SK-N-SH treated with all-trans-retinoic acid at 6 μM for 48 hours (cell line): ENCODE measurements at regions not wholly inside any gene's neighbourhood (a gene's known extent, or its start where the extent isn't known, plus 50 kb on each side); places are given as distances from the start of the nearest gene placed in this dataset.

ENCODE experiments used
- ATAC-seq: fragments of 200-7000 bp; cut with Tn5 transposase; 3 replicates; pipeline ENCODE4 v1.9.1; 2020; ENCODE audit warnings: mild to moderate bottlenecking, moderate library complexity
- ARNTL ChIP-seq: fragments of 450-650 bp; formaldehyde crosslinking; IDR thresholded peaks from 2 replicates; pipeline ENCODE4 v1.5.0; 2020; ENCODE audit warnings: low read depth, mild to moderate bottlenecking, moderate library complexity, borderline replicate concordance
- BACH2 ChIP-seq: fragments of 250-450 bp; sonication (Bioruptor Pico); IDR thresholded peaks from 2 replicates; pipeline ENCODE4 v1.9.0; 2021; ENCODE audit warnings: mild to moderate bottlenecking, borderline replicate concordance
- CSDC2 ChIP-seq: fragments of 250-450 bp; sonication (Bioruptor Pico); IDR thresholded peaks from 2 replicates; pipeline ENCODE4 v1.5.0; 2020; ENCODE audit warnings: mild to moderate bottlenecking, moderate library complexity
- ESRRG ChIP-seq: fragments of 250-450 bp; sonication (Bioruptor Pico); IDR thresholded peaks from 2 replicates; pipeline ENCODE4 v1.6.1; 2021; ENCODE audit warnings: mild to moderate bottlenecking
- GLIS3 ChIP-seq: fragments of 250-450 bp; sonication (Bioruptor Pico); IDR thresholded peaks from 2 replicates; pipeline ENCODE4 v1.5.0; 2020; ENCODE audit warnings: mild to moderate bottlenecking, moderate library complexity
- ISL1 ChIP-seq: fragments of 250-450 bp; sonication (Bioruptor Pico); IDR thresholded peaks from 2 replicates; pipeline ENCODE4 v2.1.2; 2022; ENCODE audit warnings: mild to moderate bottlenecking, moderate library complexity
- OSR1 ChIP-seq: fragments of 250-450 bp; sonication (Bioruptor Pico); IDR thresholded peaks from 2 replicates; pipeline ENCODE4 v1.8.0; 2022; ENCODE audit warnings: moderate library complexity, mild to moderate bottlenecking, inconsistent platforms
- PPARA ChIP-seq: fragments of 250-450 bp; sonication (Bioruptor Pico); IDR thresholded peaks from 2 replicates; pipeline ENCODE4 v1.5.0; 2020; ENCODE audit warnings: mild to moderate bottlenecking, borderline replicate concordance
- RARB ChIP-seq: fragments of 250-450 bp; sonication (Bioruptor Pico); IDR thresholded peaks from 2 replicates; pipeline ENCODE4 v1.8.0; 2021; ENCODE audit warnings: mild to moderate bottlenecking, moderate library complexity
- TCF4 ChIP-seq: fragments of 250-450 bp; sonication (Bioruptor Pico); IDR thresholded peaks from 2 replicates; pipeline ENCODE4 v1.8.0; 2021; ENCODE audit warnings: mild to moderate bottlenecking, moderate library complexity, borderline replicate concordance
- TOX ChIP-seq: fragments of 250-450 bp; sonication (Bioruptor Pico); IDR thresholded peaks from 2 replicates; pipeline ENCODE4 v1.8.0; 2021; ENCODE audit warnings: mild to moderate bottlenecking, moderate library complexity, borderline replicate concordance
- ZC3H10 ChIP-seq: fragments of 250-450 bp; sonication (Bioruptor Pico); IDR thresholded peaks from 2 replicates; pipeline ENCODE4 v1.5.1; 2021; ENCODE audit warnings: mild to moderate bottlenecking, moderate library complexity
- ZFP3 ChIP-seq: fragments of 250-450 bp; sonication (Bioruptor Pico); IDR thresholded peaks from 2 replicates; pipeline ENCODE4 v1.5.0; 2020; ENCODE audit warnings: mild to moderate bottlenecking, moderate library complexity
- ZFP30 ChIP-seq: fragments of 450-650 bp; formaldehyde crosslinking; IDR thresholded peaks from 2 replicates; pipeline ENCODE4 v1.5.0; 2022; ENCODE audit warnings: mild to moderate bottlenecking, moderate library complexity
- ZNF565 ChIP-seq: fragments of 450-650 bp; formaldehyde crosslinking; conservative IDR thresholded peaks from 2 replicates; pipeline ENCODE4 v1.5.0; 2020; ENCODE audit warnings: low read depth, mild to moderate bottlenecking, moderate library complexity
- ZNF70 ChIP-seq: fragments of 450-650 bp; formaldehyde crosslinking; IDR thresholded peaks from 2 replicates; pipeline ENCODE4 v1.5.0; 2020; ENCODE audit warnings: mild to moderate bottlenecking, moderate library complexity
- ZNF8 ChIP-seq: fragments of 450-650 bp; formaldehyde crosslinking; IDR thresholded peaks from 2 replicates; pipeline ENCODE4 v1.5.0; 2020; ENCODE audit warnings: mild to moderate bottlenecking, moderate library complexity
- TF ChIP-seq, protein P1 (sequence below): fragments of 250-450 bp; sonication (Bioruptor Pico); IDR thresholded peaks from 2 replicates; pipeline ENCODE4 v1.5.1; 2021; ENCODE audit warnings: mild to moderate bottlenecking, moderate library complexity
- TF ChIP-seq, protein P2 (sequence below): fragments of 250-450 bp; sonication (Bioruptor Pico); IDR thresholded peaks from 2 replicates; pipeline ENCODE4 v1.8.0; 2021; ENCODE audit warnings: low read depth, mild to moderate bottlenecking, moderate library complexity, borderline replicate concordance
- TF ChIP-seq, protein P3 (sequence below): fragments of 250-450 bp; sonication (Bioruptor Pico); IDR thresholded peaks from 2 replicates; pipeline ENCODE4 v1.5.0; 2020; ENCODE audit warnings: mild to moderate bottlenecking, moderate library complexity
- TF ChIP-seq, protein P4 (sequence below): fragments of 250-450 bp; sonication (Bioruptor Pico); IDR thresholded peaks from 2 replicates; pipeline ENCODE4 v1.8.0; 2020; ENCODE audit warnings: mild to moderate bottlenecking, moderate library complexity, borderline replicate concordance
- TF ChIP-seq, protein P5 (sequence below): fragments of 250-450 bp; sonication (Bioruptor Pico); IDR thresholded peaks from 2 replicates; pipeline ENCODE4 v1.5.1; 2020; ENCODE audit warnings: low read depth, mild to moderate bottlenecking, moderate library complexity

DNA sequence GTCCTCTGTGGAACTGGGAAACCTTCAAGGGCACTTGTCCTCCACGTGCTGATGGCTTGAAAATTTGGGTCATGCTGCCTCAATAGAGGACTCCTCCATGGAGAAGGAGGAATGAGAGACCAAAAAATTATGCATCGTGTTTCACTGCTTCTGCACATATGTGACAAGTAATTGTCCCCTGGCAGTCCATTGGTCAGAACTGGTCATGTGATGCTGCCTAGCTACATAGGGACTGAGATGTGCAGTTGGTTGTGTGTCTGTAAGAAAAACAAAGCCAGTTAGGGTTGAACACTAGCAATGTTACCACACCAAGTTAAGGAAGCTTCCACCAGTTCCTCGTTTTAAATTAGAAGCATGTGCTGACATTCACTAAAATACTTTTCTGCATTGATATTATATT is 201.9 kb upstream of the ANKH start:
- no peak for ATAC-seq
- TF ChIP-seq ZFP3 (CRISPR knock-in tag) (no peak), ARNTL (no peak), ZNF565 (CRISPR knock-in tag) (no peak), RARB (CRISPR knock-in tag) (no peak), CSDC2 (CRISPR knock-in tag) (no peak), ESRRG (CRISPR knock-in tag) (no peak), TCF4 (no peak), BACH2 (no peak)
- TF ChIP-seq, protein P1, sequence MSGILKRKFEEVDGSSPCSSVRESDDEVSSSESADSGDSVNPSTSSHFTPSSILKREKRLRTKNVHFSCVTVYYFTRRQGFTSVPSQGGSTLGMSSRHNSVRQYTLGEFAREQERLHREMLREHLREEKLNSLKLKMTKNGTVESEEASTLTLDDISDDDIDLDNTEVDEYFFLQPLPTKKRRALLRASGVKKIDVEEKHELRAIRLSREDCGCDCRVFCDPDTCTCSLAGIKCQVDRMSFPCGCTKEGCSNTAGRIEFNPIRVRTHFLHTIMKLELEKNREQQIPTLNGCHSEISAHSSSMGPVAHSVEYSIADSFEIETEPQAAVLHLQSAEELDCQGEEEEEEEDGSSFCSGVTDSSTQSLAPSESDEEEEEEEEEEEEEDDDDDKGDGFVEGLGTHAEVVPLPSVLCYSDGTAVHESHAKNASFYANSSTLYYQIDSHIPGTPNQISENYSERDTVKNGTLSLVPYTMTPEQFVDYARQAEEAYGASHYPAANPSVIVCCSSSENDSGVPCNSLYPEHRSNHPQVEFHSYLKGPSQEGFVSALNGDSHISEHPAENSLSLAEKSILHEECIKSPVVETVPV (CRISPR knock-in tag) = no peak

DNA sequence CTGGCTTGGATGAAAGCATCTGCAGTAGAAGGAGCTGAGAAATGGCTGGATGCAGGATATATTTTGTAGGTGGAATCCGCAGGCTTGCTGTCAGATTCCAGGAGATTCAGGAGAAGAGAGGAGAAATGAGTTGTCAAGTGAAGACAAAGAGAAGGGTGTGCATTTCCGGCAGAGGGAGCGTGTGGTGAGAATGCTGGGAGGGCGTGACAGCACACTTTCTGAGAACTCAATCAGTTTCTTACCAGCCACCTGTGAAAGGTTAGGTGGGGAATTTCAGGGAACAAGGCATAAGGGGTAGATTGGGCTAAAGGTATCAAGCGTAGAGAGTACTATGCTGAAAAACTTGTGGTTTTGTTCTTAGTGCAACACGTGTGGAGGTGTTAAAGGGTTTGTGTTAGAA is 199.3 kb upstream of the ANKH start:
- no peak for ATAC-seq
- TF ChIP-seq, protein P2, sequence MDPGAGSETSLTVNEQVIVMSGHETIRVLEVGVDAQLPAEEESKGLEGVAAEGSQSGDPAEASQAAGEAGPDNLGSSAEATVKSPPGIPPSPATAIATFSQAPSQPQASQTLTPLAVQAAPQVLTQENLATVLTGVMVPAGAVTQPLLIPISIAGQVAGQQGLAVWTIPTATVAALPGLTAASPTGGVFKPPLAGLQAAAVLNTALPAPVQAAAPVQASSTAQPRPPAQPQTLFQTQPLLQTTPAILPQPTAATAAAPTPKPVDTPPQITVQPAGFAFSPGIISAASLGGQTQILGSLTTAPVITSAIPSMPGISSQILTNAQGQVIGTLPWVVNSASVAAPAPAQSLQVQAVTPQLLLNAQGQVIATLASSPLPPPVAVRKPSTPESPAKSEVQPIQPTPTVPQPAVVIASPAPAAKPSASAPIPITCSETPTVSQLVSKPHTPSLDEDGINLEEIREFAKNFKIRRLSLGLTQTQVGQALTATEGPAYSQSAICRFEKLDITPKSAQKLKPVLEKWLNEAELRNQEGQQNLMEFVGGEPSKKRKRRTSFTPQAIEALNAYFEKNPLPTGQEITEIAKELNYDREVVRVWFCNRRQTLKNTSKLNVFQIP (CRISPR knock-in tag) = no peak
- TF ChIP-seq ISL1 (CRISPR knock-in tag) = no peak
- no peak for TF ChIP-seq TOX
- TF ChIP-seq, protein P3, sequence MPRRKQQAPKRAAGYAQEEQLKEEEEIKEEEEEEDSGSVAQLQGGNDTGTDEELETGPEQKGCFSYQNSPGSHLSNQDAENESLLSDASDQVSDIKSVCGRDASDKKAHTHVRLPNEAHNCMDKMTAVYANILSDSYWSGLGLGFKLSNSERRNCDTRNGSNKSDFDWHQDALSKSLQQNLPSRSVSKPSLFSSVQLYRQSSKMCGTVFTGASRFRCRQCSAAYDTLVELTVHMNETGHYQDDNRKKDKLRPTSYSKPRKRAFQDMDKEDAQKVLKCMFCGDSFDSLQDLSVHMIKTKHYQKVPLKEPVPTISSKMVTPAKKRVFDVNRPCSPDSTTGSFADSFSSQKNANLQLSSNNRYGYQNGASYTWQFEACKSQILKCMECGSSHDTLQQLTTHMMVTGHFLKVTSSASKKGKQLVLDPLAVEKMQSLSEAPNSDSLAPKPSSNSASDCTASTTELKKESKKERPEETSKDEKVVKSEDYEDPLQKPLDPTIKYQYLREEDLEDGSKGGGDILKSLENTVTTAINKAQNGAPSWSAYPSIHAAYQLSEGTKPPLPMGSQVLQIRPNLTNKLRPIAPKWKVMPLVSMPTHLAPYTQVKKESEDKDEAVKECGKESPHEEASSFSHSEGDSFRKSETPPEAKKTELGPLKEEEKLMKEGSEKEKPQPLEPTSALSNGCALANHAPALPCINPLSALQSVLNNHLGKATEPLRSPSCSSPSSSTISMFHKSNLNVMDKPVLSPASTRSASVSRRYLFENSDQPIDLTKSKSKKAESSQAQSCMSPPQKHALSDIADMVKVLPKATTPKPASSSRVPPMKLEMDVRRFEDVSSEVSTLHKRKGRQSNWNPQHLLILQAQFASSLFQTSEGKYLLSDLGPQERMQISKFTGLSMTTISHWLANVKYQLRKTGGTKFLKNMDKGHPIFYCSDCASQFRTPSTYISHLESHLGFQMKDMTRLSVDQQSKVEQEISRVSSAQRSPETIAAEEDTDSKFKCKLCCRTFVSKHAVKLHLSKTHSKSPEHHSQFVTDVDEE = no peak
- TF ChIP-seq, protein P4, sequence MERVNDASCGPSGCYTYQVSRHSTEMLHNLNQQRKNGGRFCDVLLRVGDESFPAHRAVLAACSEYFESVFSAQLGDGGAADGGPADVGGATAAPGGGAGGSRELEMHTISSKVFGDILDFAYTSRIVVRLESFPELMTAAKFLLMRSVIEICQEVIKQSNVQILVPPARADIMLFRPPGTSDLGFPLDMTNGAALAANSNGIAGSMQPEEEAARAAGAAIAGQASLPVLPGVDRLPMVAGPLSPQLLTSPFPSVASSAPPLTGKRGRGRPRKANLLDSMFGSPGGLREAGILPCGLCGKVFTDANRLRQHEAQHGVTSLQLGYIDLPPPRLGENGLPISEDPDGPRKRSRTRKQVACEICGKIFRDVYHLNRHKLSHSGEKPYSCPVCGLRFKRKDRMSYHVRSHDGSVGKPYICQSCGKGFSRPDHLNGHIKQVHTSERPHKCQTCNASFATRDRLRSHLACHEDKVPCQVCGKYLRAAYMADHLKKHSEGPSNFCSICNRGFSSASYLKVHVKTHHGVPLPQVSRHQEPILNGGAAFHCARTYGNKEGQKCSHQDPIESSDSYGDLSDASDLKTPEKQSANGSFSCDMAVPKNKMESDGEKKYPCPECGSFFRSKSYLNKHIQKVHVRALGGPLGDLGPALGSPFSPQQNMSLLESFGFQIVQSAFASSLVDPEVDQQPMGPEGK (CRISPR knock-in tag) = no peak
- no peak for TF ChIP-seq ZFP3 (CRISPR knock-in tag)
- TF ChIP-seq PPARA = no peak
- no peak for TF ChIP-seq ZFP30
- TF ChIP-seq BACH2 = no peak
- TF ChIP-seq ZNF70 (CRISPR knock-in tag) = no peak
- TF ChIP-seq, protein P1 (CRISPR knock-in tag) = no peak

DNA sequence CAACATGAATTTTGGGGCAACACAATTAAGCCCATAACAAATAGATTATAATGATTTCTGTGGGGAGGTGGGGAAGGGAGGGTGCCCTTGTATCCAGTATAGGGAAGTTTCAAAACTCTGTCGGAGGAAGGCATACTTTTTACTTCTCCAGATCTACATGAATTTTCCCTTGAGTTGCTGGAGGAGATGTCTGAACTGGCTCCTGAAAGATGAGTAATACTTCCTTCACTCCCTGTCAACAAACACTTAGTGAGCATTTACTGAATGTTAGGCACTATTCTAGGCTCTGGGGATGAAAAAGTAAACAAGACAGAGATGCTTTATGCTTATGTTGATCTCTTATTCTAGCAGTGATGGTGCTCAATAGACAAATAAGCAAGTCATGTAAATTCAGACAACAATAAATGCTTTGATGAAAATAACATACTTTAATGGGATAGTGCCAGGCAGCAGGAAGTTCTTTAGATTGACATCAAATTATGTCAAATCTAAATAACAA is 197.9 kb upstream of the ANKH start:
- no peak for ATAC-seq
- TF ChIP-seq ZNF565 (CRISPR knock-in tag) = no peak
- no peak for TF ChIP-seq ZC3H10 (CRISPR knock-in tag)
- TF ChIP-seq, protein P3 = no peak
- no peak for TF ChIP-seq PPARA
- TF ChIP-seq TOX = no peak
- no peak for TF ChIP-seq ZNF8
- no peak for TF ChIP-seq TCF4
- TF ChIP-seq, protein P5, sequence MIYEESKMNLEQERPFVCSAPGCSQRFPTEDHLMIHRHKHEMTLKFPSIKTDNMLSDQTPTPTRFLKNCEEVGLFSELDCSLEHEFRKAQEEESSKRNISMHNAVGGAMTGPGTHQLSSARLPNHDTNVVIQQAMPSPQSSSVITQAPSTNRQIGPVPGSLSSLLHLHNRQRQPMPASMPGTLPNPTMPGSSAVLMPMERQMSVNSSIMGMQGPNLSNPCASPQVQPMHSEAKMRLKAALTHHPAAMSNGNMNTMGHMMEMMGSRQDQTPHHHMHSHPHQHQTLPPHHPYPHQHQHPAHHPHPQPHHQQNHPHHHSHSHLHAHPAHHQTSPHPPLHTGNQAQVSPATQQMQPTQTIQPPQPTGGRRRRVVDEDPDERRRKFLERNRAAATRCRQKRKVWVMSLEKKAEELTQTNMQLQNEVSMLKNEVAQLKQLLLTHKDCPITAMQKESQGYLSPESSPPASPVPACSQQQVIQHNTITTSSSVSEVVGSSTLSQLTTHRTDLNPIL = no peak
- TF ChIP-seq OSR1 (CRISPR knock-in tag) = no peak
- no peak for TF ChIP-seq ZNF70 (CRISPR knock-in tag)
- TF ChIP-seq, protein P2 (CRISPR knock-in tag) = no peak
- no peak for TF ChIP-seq BACH2
- no peak for TF ChIP-seq GLIS3 (CRISPR knock-in tag)
- TF ChIP-seq ARNTL = no peak
